ENCODE measurements at regions not wholly inside any gene's neighbourhood (a gene's known extent, or its start where the extent isn't known, plus 50 kb on each side); places are given as distances from the start of the nearest gene placed in this dataset.

GRCh38 chr14:97832776-97833175 is 1035.6 kb downstream of the VRK1 start:
- TF ChIP-seq CTCF (IDR thresholded peaks at IDR 0.05) (no peak), POLR2A (IDR thresholded peaks at IDR 0.05) (no peak)
